Colonic mucosa (tissue), 4 donors: ENCODE measurements at regions not wholly inside any gene's neighbourhood (a gene's known extent, or its start where the extent isn't known, plus 50 kb on each side); places are given as distances from the start of the nearest gene placed in this dataset.

ENCODE experiments used
- DNase-seq: peaks from one replicate; pipeline ENCODE4 v3.0.0-alpha.2; 2020
- H3K27ac ChIP-seq: fragments of 200-600 bp; one replicate; pipeline ENCODE4 v1.8.0; 2021
- H3K27me3 ChIP-seq: fragments of 200-600 bp; one replicate; pipeline ENCODE4 v1.8.0; 2021
- H3K36me3 ChIP-seq: fragments of 200-600 bp; one replicate; pipeline ENCODE4 v1.8.0; 2021
- H3K4me1 ChIP-seq: fragments of 200-600 bp; one replicate; pipeline ENCODE4 v1.8.0; 2021; ENCODE audit warnings: mild to moderate bottlenecking
- H3K4me3 ChIP-seq: fragments of 200-600 bp; one replicate; pipeline ENCODE4 v1.8.0; 2021
- H3K9ac ChIP-seq, 2 donors: one replicate each; pipeline ENCODE4 v1.7.0; 2013; ENCODE audit warnings: control low read depth in 2 of 2, low read depth in 2 of 2, low read length in 2 of 2
- H3K9me3 ChIP-seq: fragments of 200-600 bp; one replicate; pipeline ENCODE4 v1.8.0; 2021
- CTCF ChIP-seq: fragments of 200-600 bp; IDR thresholded peaks from one replicate; pipeline ENCODE4 v1.8.0; 2022; ENCODE audit warnings: antibody characterized with exemption, mild to moderate bottlenecking
- intact Hi-C: fragments of 100-400 bp; cut with DNase I; formaldehyde crosslinking; loops from one replicate; pipeline ENCODE4 v1.14.1; 2022
- donor health status: healthy.
- donor health status: DM: no; HTN: no; CAD: no.
- donor health status: DM: no; HTN: no; CAD: no.

GRCh38 chr6:14585689-14586088 is 468.1 kb downstream of the CD83 start:
- H3K9me3 ChIP-seq, result no peaks in the 10 kb centered on the region
- no peaks in the 10 kb centered on the region for H3K4me1 ChIP-seq
- no peaks in the 10 kb centered on the region for H3K27me3 ChIP-seq
- H3K9ac ChIP-seq, result no peak overlapping the region
- TF ChIP-seq CTCF, result no peak
- no peak for DNase-seq
- no peak overlapping the region for H3K4me3 ChIP-seq
- intact Hi-C loops, result no loop called here
- no peak overlapping the region for H3K27ac ChIP-seq
- no peaks in the 10 kb centered on the region for H3K36me3 ChIP-seq

GRCh38 chr6:14589175-14589574 is 471.6 kb downstream of the CD83 start:
- Histone ChIP-seq H3K9ac (no peak overlapping the region), H3K4me1 (no peaks in the 10 kb centered on the region), H3K27me3 (no peaks in the 10 kb centered on the region), H3K27ac (no peak overlapping the region), H3K4me3 (no peak overlapping the region), H3K9me3 (no peaks in the 10 kb centered on the region), H3K36me3 (no peaks in the 10 kb centered on the region)
- intact Hi-C loops, result no loop called here
- no peak for DNase-seq
- no peak for TF ChIP-seq CTCF

GRCh38 chr6:14590586-14590985 is 473.0 kb downstream of the CD83 start:
- no peaks in the 10 kb centered on the region for H3K9me3 ChIP-seq
- no peak overlapping the region for H3K4me3 ChIP-seq
- no peak for DNase-seq
- intact Hi-C loops, result no loop called here
- H3K9ac ChIP-seq, result no peak overlapping the region
- H3K4me1 ChIP-seq, result no peaks in the 10 kb centered on the region
- H3K36me3 ChIP-seq, result no peaks in the 10 kb centered on the region
- no peak for TF ChIP-seq CTCF
- H3K27ac ChIP-seq, result no peak overlapping the region
- H3K27me3 ChIP-seq, result no peaks in the 10 kb centered on the region

GRCh38 chr6:14591998-14592397 is 474.4 kb downstream of the CD83 start:
- DNase-seq, result no peak
- intact Hi-C loops, result no loop called here
- H3K9ac ChIP-seq, result no peak overlapping the region
- no peak overlapping the region for H3K4me3 ChIP-seq
- no peaks in the 10 kb centered on the region for H3K36me3 ChIP-seq
- H3K9me3 ChIP-seq, result no peaks in the 10 kb centered on the region
- H3K27ac ChIP-seq, result no peak overlapping the region
- H3K27me3 ChIP-seq, result no peaks in the 10 kb centered on the region
- no peaks in the 10 kb centered on the region for H3K4me1 ChIP-seq
- TF ChIP-seq CTCF, result no peak

- Histone ChIP-seq H3K36me3 (no peaks in the 10 kb centered on the region), H3K4me1 (no peaks in the 10 kb centered on the region), H3K9ac (no peak overlapping the region), H3K4me3 (no peak overlapping the region), H3K27ac (no peak overlapping the region), H3K9me3 (no peaks in the 10 kb centered on the region), H3K27me3 (no peaks in the 10 kb centered on the region)
- TF ChIP-seq CTCF, result no peak
- DNase-seq, result no peak
- intact Hi-C loops, result no loop called here
These were observed 475.7 kb downstream of the CD83 start for GRCh38 chr6:14593286-14593685.

- no peaks in the 10 kb centered on the region for H3K9me3 ChIP-seq
- H3K4me3 ChIP-seq, result no peak overlapping the region
- TF ChIP-seq CTCF, result no peak
- no peaks in the 10 kb centered on the region for H3K4me1 ChIP-seq
- DNase-seq, result no peak
- H3K27me3 ChIP-seq, result no peaks in the 10 kb centered on the region
- intact Hi-C loops, result no loop called here
- H3K36me3 ChIP-seq, result no peaks in the 10 kb centered on the region
- H3K9ac ChIP-seq, result no peak overlapping the region
- no peak overlapping the region for H3K27ac ChIP-seq
These were observed 478.2 kb downstream of the CD83 start for GRCh38 chr6:14595751-14596150.
